Prostate gland (tissue), 2 donors: ENCODE measurements at regions not wholly inside any gene's neighbourhood (a gene's known extent, or its start where the extent isn't known, plus 50 kb on each side); places are given as distances from the start of the nearest gene placed in this dataset.
"Not testable (repeated sequence)": the region's sequence is repeated elsewhere in the genome, so short reads cannot be mapped to it uniquely, and the experiment has no call there.

ENCODE experiments used
- POLR2A ChIP-seq: fragments of 450-650 bp; IDR thresholded peaks from one replicate; pipeline ENCODE4 v1.6.1; 2016; ENCODE audit warnings: antibody characterized with exemption, mild to moderate bottlenecking
- POLR2AphosphoS5 ChIP-seq: sonication (generic); formaldehyde crosslinking; IDR thresholded peaks from one replicate; pipeline ENCODE4 v1.6.1; 2017; ENCODE audit warnings: antibody characterized with exemption
- TF ChIP-seq, protein P1 (sequence below), 4 experiments: fragments of 200-600 bp in 2 of 4; fragments of 450-650 bp in 2 of 4; sonication (generic) in 2 of 4; IDR thresholded peaks; 1 replicate in 3 of 4; 2 replicates in 1 of 4; pipeline ENCODE4 v1.5.1; 2016 to 2019; ENCODE audit warnings: antibody characterized with exemption in 4 of 4, mild to moderate bottlenecking in 2 of 4, moderate library complexity in 2 of 4

DNA sequence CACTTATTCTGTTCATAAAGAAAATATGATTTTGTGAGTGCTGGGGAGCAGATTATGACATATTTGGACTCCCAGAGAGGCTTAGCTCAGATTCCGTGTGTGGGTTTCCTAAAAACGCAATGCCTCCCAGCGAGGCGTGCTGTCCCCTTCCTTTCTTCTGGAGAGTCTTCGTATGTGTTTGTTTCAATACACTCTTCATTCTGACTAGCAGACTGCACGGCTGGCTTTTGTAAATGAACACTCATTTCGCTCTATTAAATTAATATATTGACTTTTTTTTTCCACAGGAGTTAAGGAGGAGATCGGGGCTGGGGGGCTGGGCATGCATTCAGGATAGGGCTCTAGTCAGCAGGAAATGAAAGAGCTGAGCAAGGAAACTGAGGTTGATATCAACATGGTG, 102.3 kb downstream of the KBTBD2 start:
- TF ChIP-seq, protein P1, sequence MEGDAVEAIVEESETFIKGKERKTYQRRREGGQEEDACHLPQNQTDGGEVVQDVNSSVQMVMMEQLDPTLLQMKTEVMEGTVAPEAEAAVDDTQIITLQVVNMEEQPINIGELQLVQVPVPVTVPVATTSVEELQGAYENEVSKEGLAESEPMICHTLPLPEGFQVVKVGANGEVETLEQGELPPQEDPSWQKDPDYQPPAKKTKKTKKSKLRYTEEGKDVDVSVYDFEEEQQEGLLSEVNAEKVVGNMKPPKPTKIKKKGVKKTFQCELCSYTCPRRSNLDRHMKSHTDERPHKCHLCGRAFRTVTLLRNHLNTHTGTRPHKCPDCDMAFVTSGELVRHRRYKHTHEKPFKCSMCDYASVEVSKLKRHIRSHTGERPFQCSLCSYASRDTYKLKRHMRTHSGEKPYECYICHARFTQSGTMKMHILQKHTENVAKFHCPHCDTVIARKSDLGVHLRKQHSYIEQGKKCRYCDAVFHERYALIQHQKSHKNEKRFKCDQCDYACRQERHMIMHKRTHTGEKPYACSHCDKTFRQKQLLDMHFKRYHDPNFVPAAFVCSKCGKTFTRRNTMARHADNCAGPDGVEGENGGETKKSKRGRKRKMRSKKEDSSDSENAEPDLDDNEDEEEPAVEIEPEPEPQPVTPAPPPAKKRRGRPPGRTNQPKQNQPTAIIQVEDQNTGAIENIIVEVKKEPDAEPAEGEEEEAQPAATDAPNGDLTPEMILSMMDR (IDR thresholded peaks at IDR 0.05): not testable (repeated sequence)
- TF ChIP-seq POLR2A, POLR2AphosphoS5: not testable (repeated sequence)
